ENCODE measurements at regions not wholly inside any gene's neighbourhood (a gene's known extent, or its start where the extent isn't known, plus 50 kb on each side); places are given as distances from the start of the nearest gene placed in this dataset.

- no peak for TF ChIP-seq CTCF (IDR thresholded peaks at IDR 0.05)
- TF ChIP-seq SIN3A (IDR thresholded peaks at IDR 0.05; ENCODE audit: borderline replicate concordance, insufficient read depth, low read depth, low read length) = no peak
- TF ChIP-seq TCF7L2 (IDR thresholded peaks at IDR 0.05; ENCODE audit: low read depth, low read length) = no peak
- no peak for TF ChIP-seq REST (IDR thresholded peaks at IDR 0.05; ENCODE audit: insufficient read depth in 1 of 2, low read depth in 2 of 2, low read length in 1 of 2)
- no peak for TF ChIP-seq POLR2AphosphoS5 (IDR thresholded peaks at IDR 0.05; ENCODE audit: low read depth, low read length)
- in situ Hi-C loops (cut with HindIII; ENCODE audit: low pct_unique_long_range_greater_than_20kb, low sequenced_read_pairs) = no loop called here
- H3K4me1 ChIP-seq (ENCODE audit: control insufficient read depth, insufficient read depth, low read length) = no peaks in the 10 kb centered on the region
- ATAC-seq (no peak), DNase-seq (ENCODE audit: low read depth, low spot score) (no peak)
- intact Hi-C loops (cut with micrococcal nuclease; ENCODE audit: unreplicated experiment) = no loop called here
- H3K27me3 ChIP-seq (ENCODE audit: control insufficient read depth, insufficient read depth, low read length) = no peaks in the 10 kb centered on the region
- H3K36me3 ChIP-seq (ENCODE audit: control insufficient read depth, insufficient read depth, low read length) = no peaks in the 10 kb centered on the region
- no peak overlapping the region for H3K4me3 ChIP-seq (ENCODE audit: low read depth in 2 of 2, low read length in 2 of 2)
- H3K9me3 ChIP-seq (ENCODE audit: control insufficient read depth, insufficient read depth, low read depth, low read length) = no peaks in the 10 kb centered on the region
- no TSS peak for BruUV-seq (replicated peaks)
- ChIA-PET POLR2A (no interaction called here), CTCF (no interaction called here)
- H3K27ac ChIP-seq (ENCODE audit: low read length) = no peak overlapping the region
These were observed 119.8 kb upstream of the ALDH1B1 start for GRCh38 chr9:38272710-38273109.

- no peak overlapping the region for H3K27ac ChIP-seq (ENCODE audit: low read length)
- BruUV-seq (replicated peaks) = no TSS peak
- TF ChIP-seq CTCF (IDR thresholded peaks at IDR 0.05) = no peak
- TF ChIP-seq POLR2AphosphoS5 (IDR thresholded peaks at IDR 0.05; ENCODE audit: low read depth, low read length) = no peak
- no peak for TF ChIP-seq TCF7L2 (IDR thresholded peaks at IDR 0.05; ENCODE audit: low read depth, low read length)
- no peak for TF ChIP-seq REST (IDR thresholded peaks at IDR 0.05; ENCODE audit: insufficient read depth in 1 of 2, low read depth in 2 of 2, low read length in 1 of 2)
- no peak for TF ChIP-seq SIN3A (IDR thresholded peaks at IDR 0.05; ENCODE audit: borderline replicate concordance, insufficient read depth, low read depth, low read length)
- no peaks in the 10 kb centered on the region for H3K9me3 ChIP-seq (ENCODE audit: control insufficient read depth, insufficient read depth, low read depth, low read length)
- ATAC-seq = no peak
- H3K36me3 ChIP-seq (ENCODE audit: control insufficient read depth, insufficient read depth, low read length) = no peaks in the 10 kb centered on the region
- ChIA-PET POLR2A (no interaction called here), CTCF (no interaction called here)
- in situ Hi-C loops (cut with HindIII; ENCODE audit: low pct_unique_long_range_greater_than_20kb, low sequenced_read_pairs) (no loop called here), intact Hi-C loops (cut with micrococcal nuclease; ENCODE audit: unreplicated experiment) (no loop called here)
- H3K4me3 ChIP-seq (ENCODE audit: low read depth in 2 of 2, low read length in 2 of 2) = no peak overlapping the region
- no peaks in the 10 kb centered on the region for H3K27me3 ChIP-seq (ENCODE audit: control insufficient read depth, insufficient read depth, low read length)
- no peak for DNase-seq (ENCODE audit: low read depth, low spot score)
- no peaks in the 10 kb centered on the region for H3K4me1 ChIP-seq (ENCODE audit: control insufficient read depth, insufficient read depth, low read length)
These were observed 120.7 kb upstream of the ALDH1B1 start for GRCh38 chr9:38271666-38272241.
